ENCODE measurements at regions not wholly inside any gene's neighbourhood (a gene's known extent, or its start where the extent isn't known, plus 50 kb on each side); places are given as distances from the start of the nearest gene placed in this dataset.

DNA sequence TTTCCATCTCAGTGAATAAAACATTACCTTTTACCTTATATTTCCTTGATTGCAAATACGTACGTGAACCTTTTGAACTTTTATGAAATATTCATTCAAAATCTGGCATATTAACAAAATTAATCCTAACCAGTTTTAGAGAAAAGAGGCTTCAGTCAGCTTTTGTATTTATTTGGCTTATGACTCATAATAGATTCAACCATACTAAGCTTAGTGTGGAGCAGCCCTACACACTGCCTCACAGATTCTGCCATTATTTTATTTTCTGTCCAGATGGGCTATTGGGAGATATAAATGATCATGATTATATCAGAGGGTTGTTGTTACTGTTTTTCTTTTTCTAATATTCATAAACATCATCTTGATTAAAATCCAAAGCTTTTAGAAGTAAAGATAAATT lies 325.5 kb downstream of the GPR37 start:
- DNase-seq (no peak), ATAC-seq (no peak)
- WGBS, 4 donors, result 85 to 94% (median 88%) methylated on average over 2 of the region's 2 CpGs
- Histone ChIP-seq H3K4me3 (no peak overlapping the region), H3K27me3 (no peaks in the 10 kb centered on the region), H3K9me3 (no peaks in the 10 kb centered on the region), H3K27ac (no peak overlapping the region), H3K4me1 (no peaks in the 10 kb centered on the region), H3K36me3 (no peaks in the 10 kb centered on the region)
- no peak for TF ChIP-seq POLR2A (IDR thresholded peaks at IDR 0.05)
- TF ChIP-seq, protein P1, sequence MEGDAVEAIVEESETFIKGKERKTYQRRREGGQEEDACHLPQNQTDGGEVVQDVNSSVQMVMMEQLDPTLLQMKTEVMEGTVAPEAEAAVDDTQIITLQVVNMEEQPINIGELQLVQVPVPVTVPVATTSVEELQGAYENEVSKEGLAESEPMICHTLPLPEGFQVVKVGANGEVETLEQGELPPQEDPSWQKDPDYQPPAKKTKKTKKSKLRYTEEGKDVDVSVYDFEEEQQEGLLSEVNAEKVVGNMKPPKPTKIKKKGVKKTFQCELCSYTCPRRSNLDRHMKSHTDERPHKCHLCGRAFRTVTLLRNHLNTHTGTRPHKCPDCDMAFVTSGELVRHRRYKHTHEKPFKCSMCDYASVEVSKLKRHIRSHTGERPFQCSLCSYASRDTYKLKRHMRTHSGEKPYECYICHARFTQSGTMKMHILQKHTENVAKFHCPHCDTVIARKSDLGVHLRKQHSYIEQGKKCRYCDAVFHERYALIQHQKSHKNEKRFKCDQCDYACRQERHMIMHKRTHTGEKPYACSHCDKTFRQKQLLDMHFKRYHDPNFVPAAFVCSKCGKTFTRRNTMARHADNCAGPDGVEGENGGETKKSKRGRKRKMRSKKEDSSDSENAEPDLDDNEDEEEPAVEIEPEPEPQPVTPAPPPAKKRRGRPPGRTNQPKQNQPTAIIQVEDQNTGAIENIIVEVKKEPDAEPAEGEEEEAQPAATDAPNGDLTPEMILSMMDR (IDR thresholded peaks at IDR 0.05), result no peak
- intact Hi-C loops (cut with DNase I), result no loop called here

DNA sequence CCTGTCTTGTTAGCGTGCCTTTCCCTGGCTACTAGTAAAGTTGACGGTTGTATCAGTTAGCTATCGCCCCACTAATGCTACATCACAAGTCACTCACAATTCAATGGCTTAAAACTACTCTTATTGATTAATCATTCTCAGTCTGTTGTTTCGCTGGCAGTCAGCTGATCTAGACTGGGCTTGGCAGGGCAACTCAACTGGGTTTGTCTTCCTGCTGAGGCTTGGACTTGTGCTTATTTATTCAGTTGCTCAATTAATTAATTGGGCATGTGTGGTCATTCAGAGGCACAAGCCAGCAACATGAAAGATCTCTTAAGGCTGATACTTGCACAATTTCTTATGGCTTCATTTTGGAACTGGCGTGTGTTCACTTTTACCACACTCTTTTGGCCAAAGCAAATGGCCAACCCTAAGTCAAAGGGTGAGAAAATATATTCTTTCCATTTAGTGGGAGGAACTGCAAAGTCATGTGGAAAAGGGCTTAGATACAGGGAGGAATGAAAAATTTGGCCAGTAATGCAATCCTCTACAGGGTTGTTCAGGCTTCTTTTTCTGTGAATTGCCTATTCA lies 333.5 kb downstream of the GPR37 start:
- Histone ChIP-seq H3K27me3 (no peaks in the 10 kb centered on the region), H3K4me1 (no peaks in the 10 kb centered on the region), H3K27ac (no peak overlapping the region), H3K9me3 (no peaks in the 10 kb centered on the region), H3K4me3 (no peak overlapping the region), H3K36me3 (no peaks in the 10 kb centered on the region)
- DNase-seq (no peak), ATAC-seq (no peak)
- intact Hi-C loops (cut with DNase I), result no loop called here
- 88 to 89% (median 89%) methylated on average over 5 of the region's 5 CpGs for WGBS, 4 donors
- TF ChIP-seq, protein P1 (IDR thresholded peaks at IDR 0.05), result no peak
- TF ChIP-seq POLR2A (IDR thresholded peaks at IDR 0.05), result no peak

DNA sequence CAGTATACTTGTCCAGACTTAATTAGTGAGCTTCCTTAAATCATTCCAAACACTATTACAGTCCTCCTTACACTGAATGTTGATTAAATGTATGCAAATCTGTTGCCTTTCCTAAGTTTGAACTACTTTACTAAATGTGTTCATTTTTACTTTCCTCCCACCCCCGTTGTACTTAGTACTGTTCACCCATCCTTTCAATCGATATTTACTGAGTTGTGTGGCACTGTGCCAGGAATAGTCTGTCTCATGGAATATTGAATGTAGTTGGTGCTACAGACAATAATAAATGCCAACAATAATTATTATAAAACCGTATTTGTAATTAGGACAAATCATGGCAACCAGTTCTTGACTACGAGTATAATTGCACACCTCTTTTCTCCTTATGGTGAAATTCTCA lies 335.7 kb downstream of the GPR37 start:
- Histone ChIP-seq H3K27me3 (no peaks in the 10 kb centered on the region), H3K9me3 (no peaks in the 10 kb centered on the region), H3K27ac (no peak overlapping the region), H3K36me3 (no peaks in the 10 kb centered on the region), H3K4me3 (no peak overlapping the region), H3K4me1 (no peaks in the 10 kb centered on the region)
- DNase-seq (no peak), ATAC-seq (no peak)
- 84 to 89% (median 87%) methylated on average over 4 of the region's 4 CpGs for WGBS, 4 donors
- no peak for TF ChIP-seq POLR2A (IDR thresholded peaks at IDR 0.05)
- TF ChIP-seq, protein P1 (IDR thresholded peaks at IDR 0.05), result no peak
- intact Hi-C loops (cut with DNase I), result no loop called here

DNA sequence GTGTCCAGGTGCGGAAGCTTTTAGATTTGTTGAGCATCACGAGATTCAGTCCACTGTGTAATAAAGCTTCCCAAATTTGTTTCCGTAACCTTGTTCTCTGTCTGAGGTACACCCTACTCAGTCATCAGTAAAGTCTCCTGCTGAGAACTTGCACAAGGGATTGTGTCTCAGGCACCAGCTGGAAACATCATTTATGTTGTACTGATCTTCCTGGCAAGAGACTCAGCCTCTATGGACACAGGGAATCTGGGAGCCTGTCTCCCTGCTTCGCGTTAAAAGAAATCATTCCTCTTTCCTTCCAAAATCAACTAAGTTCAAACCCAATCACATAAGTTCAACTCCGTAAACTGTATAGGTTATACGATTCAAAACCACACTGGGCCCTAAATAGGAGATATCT lies 336.8 kb downstream of the GPR37 start:
- TF ChIP-seq POLR2A (IDR thresholded peaks at IDR 0.05), result no peak
- ATAC-seq, result no peak
- 78 to 82% (median 80%) methylated on average over 7 of the region's 7 CpGs for WGBS, 4 donors
- no peak overlapping the region for H3K27ac ChIP-seq
- H3K9me3 ChIP-seq, result no peaks in the 10 kb centered on the region
- no peaks in the 10 kb centered on the region for H3K27me3 ChIP-seq
- H3K4me3 ChIP-seq, result no peak overlapping the region
- H3K36me3 ChIP-seq, result no peaks in the 10 kb centered on the region
- no peaks in the 10 kb centered on the region for H3K4me1 ChIP-seq
- intact Hi-C loops (cut with DNase I), result no loop called here
- no peak for DNase-seq

DNA sequence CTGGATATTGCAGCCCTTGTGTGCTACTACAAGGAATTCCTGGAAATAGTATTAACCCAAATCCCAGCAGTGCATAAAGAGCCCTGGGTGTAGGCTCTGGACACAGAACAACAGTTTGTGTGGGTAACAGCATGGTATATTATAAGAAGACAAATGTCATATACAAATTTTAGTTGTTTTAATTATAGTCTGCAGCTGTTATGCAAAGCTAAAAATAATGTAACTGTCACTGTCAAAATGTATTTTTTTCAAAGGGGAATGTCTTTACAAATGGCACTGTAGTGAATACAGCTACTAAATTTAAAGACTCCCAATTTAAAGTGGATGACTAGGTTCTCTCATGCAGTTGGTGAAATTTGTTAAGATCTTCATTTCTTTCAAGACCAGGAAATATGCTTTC lies 339.0 kb downstream of the GPR37 start:
- TF ChIP-seq POLR2A (IDR thresholded peaks at IDR 0.05), result no peak
- TF ChIP-seq, protein P1 (IDR thresholded peaks at IDR 0.05), result no peak
- intact Hi-C loops (cut with DNase I), result no loop called here
- H3K27me3 ChIP-seq, result no peaks in the 10 kb centered on the region
- H3K27ac ChIP-seq, result no peak overlapping the region
- H3K9me3 ChIP-seq, result no peaks in the 10 kb centered on the region
- DNase-seq (no peak), ATAC-seq (no peak)
- no peaks in the 10 kb centered on the region for H3K4me1 ChIP-seq
- no peaks in the 10 kb centered on the region for H3K36me3 ChIP-seq
- H3K4me3 ChIP-seq, result no peak overlapping the region
